ENCODE measurements at regions not wholly inside any gene's neighbourhood (a gene's known extent, or its start where the extent isn't known, plus 50 kb on each side); places are given as distances from the start of the nearest gene placed in this dataset.

GRCh38 chr1:227466039-227466645, 97.2 kb upstream of the ZNF678 start:
- TF ChIP-seq CTCF (IDR thresholded peaks at IDR 0.05) = no peak
- no peak for TF ChIP-seq POLR2A (IDR thresholded peaks at IDR 0.05)

Measured in thyroid gland (tissue), 4 donors.